Adrenal gland (tissue), 9 donors: ENCODE measurements at regions not wholly inside any gene's neighbourhood (a gene's known extent, or its start where the extent isn't known, plus 50 kb on each side); places are given as distances from the start of the nearest gene placed in this dataset.
"Not testable (repeated sequence)": the region's sequence is repeated elsewhere in the genome, so short reads cannot be mapped to it uniquely, and the experiment has no call there.

Source experiments
- DNase-seq, 7 donors: peaks; one replicate each; pipeline ENCODE4 v3.0.0-alpha.2; 2019 to 2020
- H3K27ac ChIP-seq, 5 donors: fragments of 200-600 bp; sonication (generic) in 4 of 5; 1 replicate in 3 of 5; 2 replicates in 2 of 5; pipeline versions ENCODE4 v1.5.1 to v1.8.0; 2016 to 2020; ENCODE audit warnings: mild to moderate bottlenecking in 1 of 5
- H3K27me3 ChIP-seq: fragments of 200-600 bp; 2 replicates; pipeline ENCODE4 v1.8.0; 2021
- H3K36me3 ChIP-seq, 2 donors: fragments of 200-600 bp; replicated peaks in 1 of 2; 1 replicate in 1 of 2; 2 replicates in 1 of 2; pipeline versions ENCODE4 v1.5.1 to v1.8.0; 2018 to 2022
- H3K4me1 ChIP-seq, 2 donors: fragments of 200-600 bp; replicated peaks in 1 of 2; 1 replicate in 1 of 2; 2 replicates in 1 of 2; pipeline versions ENCODE4 v1.5.1 to v1.8.0; 2018 to 2021
- H3K4me3 ChIP-seq, 4 donors: fragments of 200-600 bp; sonication (generic) in 3 of 4; one replicate each; pipeline ENCODE4 v1.5.1; 2016 to 2018
- H3K9me3 ChIP-seq, 3 donors: fragments of 200-600 bp; sonication (generic) in 1 of 3; replicated peaks in 1 of 3; 1 replicate in 2 of 3; 2 replicates in 1 of 3; pipeline versions ENCODE4 v1.5.1 to v1.8.0; 2016 to 2021
- POLR2A ChIP-seq, 2 donors: fragments of 450-650 bp; IDR thresholded peaks; one replicate each; pipeline ENCODE4 v1.6.1; 2017; ENCODE audit warnings: antibody characterized with exemption in 2 of 2, mild to moderate bottlenecking in 2 of 2, moderate library complexity in 1 of 2
- WGBS, 4 donors: extraction: QIAGEN DNeasy Blood & Tissue Kit in 2 of 4; methylation state at CpG; one replicate each; pipeline versions ENCODE4 v1.1.5 to v1.1.7; 2013 to 2017; 5-methylcytosine and 5-hydroxymethylcytosine counted together
- intact Hi-C, 2 donors: fragments of 100-400 bp; cut with DNase I; formaldehyde crosslinking; loops; one replicate each; pipeline versions ENCODE4 v1.14.1 to v1.15.0; 2022 to 2023
- TF ChIP-seq, protein P1 (sequence below), 6 experiments: fragments of 450-650 bp in 4 of 6; fragments of 200-600 bp in 2 of 6; sonication (generic) in 1 of 6; IDR thresholded peaks; 1 replicate in 5 of 6; 2 replicates in 1 of 6; pipeline versions ENCODE4 v1.5.1 to v1.8.0; 2016 to 2021; ENCODE audit warnings: antibody characterized with exemption in 6 of 6, mild to moderate bottlenecking in 2 of 6, moderate library complexity in 1 of 6
- donor health status: healthy with polysubstance abuse.
- donor health status: Bipolar disorder and iron deficiency.
- donor health status: DM: yes; HTN: yes; CAD: no.
- donor health status: DM: no; HTN: no; CAD: no.
- donor health status: DM: no; HTN: no; CAD: no.

DNA sequence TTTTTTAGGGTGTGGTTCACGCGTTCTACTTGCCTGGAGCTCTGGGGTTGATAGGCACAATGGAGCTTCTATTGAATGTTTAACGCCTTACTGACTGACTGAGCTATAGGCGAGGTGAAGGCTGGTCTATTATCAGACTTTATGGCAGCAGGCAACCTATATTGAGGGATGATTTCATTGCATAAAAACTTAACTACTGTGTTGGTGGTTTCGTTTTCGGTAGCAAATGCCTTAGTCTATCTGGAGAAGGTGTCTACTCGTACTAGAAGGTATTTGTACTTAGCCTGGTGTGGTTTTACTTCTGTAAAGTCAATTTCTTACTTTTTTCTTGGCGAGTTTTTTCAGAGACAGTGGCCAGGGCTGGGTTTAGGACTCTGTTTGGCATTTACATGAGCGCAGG, 162.0 kb upstream of the FRG2C start:
- 82 to 94% (median 86%) methylated on average over 9 of the region's 9 CpGs for WGBS, 4 donors
- H3K36me3 ChIP-seq, DNase-seq, H3K4me3 ChIP-seq, intact Hi-C loops, H3K27ac ChIP-seq, H3K4me1 ChIP-seq, H3K27me3 ChIP-seq, H3K9me3 ChIP-seq: not testable (repeated sequence)

DNA sequence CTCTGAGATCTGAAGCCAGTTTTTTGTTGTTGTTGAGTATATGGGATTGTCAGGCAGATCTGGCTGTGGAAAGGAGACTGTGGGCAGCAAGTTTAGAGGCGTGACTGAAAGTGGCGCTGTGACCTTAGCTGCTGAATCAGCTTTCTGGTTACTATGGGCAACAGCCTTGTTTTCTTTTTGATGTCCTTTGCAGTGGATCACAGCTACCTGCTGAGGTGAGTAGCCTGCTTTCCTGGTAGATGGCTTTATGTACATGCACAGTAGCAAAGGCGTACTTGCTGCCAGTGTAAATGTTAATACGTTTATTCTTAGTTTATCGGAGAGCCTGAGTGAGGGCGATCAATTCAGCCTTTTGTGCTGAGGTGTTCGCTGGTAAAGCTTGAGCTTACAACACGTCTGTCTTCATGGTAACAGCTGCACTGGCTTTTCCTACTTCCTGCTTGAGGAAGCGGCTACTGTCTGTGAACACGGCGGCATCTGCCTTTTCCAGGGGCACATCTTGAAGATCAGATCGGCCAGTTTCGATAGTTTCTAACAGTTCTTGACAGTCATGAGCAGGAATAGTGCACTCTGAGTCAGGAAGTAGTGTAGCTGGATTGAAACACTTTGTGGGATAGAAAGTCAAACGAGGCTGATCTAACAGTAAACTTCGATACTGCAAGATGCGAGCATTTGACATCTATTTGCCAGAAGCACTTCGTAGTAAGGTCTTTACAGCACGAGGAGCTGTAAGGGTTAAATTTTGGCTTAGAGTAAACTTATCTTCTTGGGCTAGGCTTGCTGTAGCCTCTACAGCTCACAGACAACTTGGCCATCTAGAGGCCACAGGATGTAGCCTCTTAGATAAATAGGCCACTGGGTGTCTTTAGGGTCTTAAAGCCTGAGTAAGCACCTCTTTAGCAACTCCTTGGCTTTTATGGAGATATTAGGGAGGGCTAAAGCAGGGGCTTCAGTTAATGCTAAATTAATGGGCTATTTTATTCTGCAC, 161.1 kb upstream of the FRG2C start:
- DNase-seq: peak in 5 of 7 donors; percentile 21 to 53 (median 24)
- H3K27ac ChIP-seq, H3K36me3 ChIP-seq, H3K4me1 ChIP-seq, H3K27me3 ChIP-seq, H3K9me3 ChIP-seq, intact Hi-C loops: not testable (repeated sequence)
- H3K4me3 ChIP-seq: peak overlapping the region in 1 of 4 donors; percentile 21
- 24 to 38% (median 27%) methylated on average over 15 to 18 of the region's 18 CpGs for WGBS, 4 donors
- TF ChIP-seq, protein P1, sequence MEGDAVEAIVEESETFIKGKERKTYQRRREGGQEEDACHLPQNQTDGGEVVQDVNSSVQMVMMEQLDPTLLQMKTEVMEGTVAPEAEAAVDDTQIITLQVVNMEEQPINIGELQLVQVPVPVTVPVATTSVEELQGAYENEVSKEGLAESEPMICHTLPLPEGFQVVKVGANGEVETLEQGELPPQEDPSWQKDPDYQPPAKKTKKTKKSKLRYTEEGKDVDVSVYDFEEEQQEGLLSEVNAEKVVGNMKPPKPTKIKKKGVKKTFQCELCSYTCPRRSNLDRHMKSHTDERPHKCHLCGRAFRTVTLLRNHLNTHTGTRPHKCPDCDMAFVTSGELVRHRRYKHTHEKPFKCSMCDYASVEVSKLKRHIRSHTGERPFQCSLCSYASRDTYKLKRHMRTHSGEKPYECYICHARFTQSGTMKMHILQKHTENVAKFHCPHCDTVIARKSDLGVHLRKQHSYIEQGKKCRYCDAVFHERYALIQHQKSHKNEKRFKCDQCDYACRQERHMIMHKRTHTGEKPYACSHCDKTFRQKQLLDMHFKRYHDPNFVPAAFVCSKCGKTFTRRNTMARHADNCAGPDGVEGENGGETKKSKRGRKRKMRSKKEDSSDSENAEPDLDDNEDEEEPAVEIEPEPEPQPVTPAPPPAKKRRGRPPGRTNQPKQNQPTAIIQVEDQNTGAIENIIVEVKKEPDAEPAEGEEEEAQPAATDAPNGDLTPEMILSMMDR (IDR thresholded peaks at IDR 0.05): peak in 1 of 6 experiments; percentile 21

DNA sequence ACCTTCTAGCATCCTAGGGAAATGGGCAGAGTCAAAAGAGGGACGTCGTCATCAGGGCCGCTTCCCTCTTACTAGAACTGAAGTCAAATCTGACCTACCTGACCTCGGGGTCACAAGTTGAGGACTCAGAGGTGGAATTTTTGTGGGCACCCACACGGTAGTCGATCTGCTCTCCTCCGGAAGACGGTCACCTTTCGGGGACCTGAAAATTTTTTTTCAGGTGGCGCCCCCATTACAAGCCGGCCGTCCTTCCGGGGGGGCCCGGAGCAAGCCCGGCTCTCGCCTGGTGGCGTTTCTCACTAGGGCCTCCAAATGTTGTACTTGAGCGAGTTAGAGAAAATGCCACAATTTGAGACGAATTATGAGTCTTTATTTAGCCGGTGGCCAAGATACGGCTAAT, 157.5 kb upstream of the FRG2C start:
- no peak for DNase-seq

DNA sequence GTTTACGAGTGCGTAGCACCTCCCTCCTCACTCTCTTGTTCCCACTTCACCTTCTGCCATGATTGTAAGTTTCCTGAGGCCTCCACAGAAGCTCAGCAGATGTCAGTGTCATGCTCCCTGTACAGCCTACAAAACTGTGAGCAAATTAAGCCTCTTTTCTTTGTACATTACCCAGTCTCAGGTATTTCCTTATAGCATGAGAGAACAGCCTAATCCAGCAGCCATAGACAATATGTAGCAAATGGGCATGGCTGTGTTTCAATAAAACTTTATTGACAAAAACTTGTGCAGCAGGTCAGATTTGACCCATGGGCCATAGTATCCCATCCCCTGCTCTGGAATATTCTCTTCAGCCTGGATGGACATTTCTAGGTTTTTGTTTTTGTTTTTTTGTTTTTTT, 156.2 kb upstream of the FRG2C start:
- H3K9me3 ChIP-seq, intact Hi-C loops, DNase-seq, H3K4me3 ChIP-seq, H3K4me1 ChIP-seq, H3K27ac ChIP-seq, H3K27me3 ChIP-seq, H3K36me3 ChIP-seq: not testable (repeated sequence)
- WGBS, 4 donors: 92 to 100% (median 95%) methylated on average over 2 of the region's 2 CpGs

More for the DNA sequence above, 157.5 kb upstream of the FRG2C start:
- Histone ChIP-seq H3K9me3 (peaks cover 0 to 9% (median 0%) of the 10 kb centered on the region in 3 donors), H3K27me3 (no peaks in the 10 kb centered on the region), H3K27ac (no peak overlapping the region), H3K4me3 (no peak overlapping the region), H3K4me1 (peaks cover 0 to 6% of the 10 kb centered on the region in 2 donors), H3K36me3 (no peaks in the 10 kb centered on the region)
- intact Hi-C loops: no loop called here
- no peak for TF ChIP-seq POLR2A (IDR thresholded peaks at IDR 0.05)
- TF ChIP-seq, protein P1 (IDR thresholded peaks at IDR 0.05): no peak
- 84 to 90% (median 89%) methylated on average over 21 of the region's 21 CpGs for whole genome bisulfite sequencing, 4 donors

DNA sequence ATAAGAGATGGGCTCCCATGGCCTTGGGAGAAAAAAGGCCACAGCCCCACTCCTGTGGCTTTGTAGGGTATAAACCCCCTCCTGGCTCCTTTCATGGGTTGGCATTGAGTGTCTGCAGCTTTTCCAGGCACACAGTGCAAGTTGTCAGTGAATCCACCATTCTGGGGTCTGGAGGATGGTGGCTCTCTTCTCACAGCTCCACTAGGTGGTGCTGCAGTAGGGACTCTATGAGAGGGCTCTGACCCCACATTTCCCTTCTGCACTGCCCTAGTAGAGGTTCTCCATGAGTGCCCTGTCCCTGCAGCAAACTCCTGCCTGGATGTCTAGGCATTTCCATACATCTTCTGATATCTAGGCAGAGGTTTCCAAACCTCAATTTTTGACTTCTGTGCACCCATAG, 136.5 kb upstream of the FRG2C start:
- intact Hi-C loops, H3K27ac ChIP-seq, H3K36me3 ChIP-seq, H3K9me3 ChIP-seq, H3K4me3 ChIP-seq, H3K4me1 ChIP-seq, DNase-seq, H3K27me3 ChIP-seq: not testable (repeated sequence)

DNA sequence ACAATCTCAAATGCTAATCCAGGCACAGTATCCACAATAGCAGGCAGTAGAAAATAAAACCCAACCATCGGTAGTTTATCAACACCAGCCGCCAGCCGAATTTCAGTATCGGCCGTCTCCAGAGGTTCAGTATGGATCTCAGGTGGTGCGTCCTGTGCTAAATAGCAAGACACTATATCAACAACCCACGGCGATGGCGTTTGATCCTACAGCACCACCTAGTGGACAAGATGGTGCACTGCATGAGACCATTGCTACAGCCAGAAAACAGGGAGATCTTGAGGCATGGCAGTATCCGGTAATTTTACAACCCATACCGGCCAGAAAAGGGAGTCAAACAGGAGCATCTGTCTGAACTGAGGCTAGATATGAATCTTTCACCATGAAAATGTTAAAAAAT, 112.0 kb upstream of the FRG2C start:
- H3K27me3 ChIP-seq, H3K27ac ChIP-seq, H3K4me3 ChIP-seq, H3K4me1 ChIP-seq, intact Hi-C loops, H3K36me3 ChIP-seq, H3K9me3 ChIP-seq: not testable (repeated sequence)
- DNase-seq: peak in 3 of 7 donors; percentile 17 to 74 (median 23)
- 36 to 48% (median 45%) methylated on average over 3 to 11 of the region's 11 CpGs for WGBS, 4 donors
- TF ChIP-seq, protein P1 (IDR thresholded peaks at IDR 0.05): peak in 1 of 6 experiments; percentile 63

DNA sequence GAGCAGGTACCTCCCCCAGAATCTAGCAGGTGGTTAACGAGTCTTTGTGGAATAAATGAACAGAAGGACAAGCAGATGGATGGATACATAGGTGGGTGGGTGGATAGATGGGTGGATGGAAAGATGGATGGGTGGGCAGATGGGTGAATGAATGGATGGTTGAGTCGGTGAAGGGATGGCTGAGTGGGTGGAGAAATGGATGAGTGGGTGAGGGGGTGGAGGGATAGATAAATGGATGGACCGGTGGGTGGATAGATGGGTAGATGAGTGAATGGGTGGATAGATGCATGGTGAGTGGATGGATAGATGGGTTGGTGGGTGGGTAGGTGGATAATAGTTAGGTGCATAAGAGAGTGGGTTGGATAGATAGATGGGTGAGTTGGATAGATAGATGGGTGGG, 99.7 kb upstream of the FRG2C start:
- intact Hi-C loops, H3K36me3 ChIP-seq, H3K4me1 ChIP-seq, H3K9me3 ChIP-seq, H3K27ac ChIP-seq, H3K4me3 ChIP-seq, DNase-seq, H3K27me3 ChIP-seq: not testable (repeated sequence)
- 76 to 86% (median 81%) methylated on average over 3 of the region's 3 CpGs for WGBS, 4 donors

DNA sequence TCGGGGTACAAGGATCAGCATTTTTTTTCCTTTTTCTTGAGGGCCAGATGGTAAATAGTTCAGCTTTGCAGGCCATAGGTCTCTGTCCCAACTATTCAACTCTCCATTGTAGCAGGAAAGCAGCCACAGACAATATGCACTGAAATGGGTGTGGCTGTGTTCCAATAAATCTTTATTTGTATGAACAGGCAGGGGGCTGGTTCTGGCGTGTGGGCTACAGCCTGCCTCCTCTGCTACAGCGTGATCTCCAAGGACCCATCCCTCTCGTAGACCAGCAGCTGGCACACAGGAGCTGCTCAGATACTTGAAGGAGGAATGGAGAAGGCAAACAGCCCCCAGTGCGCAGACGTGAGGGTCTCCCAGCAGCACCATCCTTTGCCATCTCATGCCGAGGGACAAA, 91.8 kb upstream of the FRG2C start:
- DNase-seq, H3K9me3 ChIP-seq, H3K27ac ChIP-seq, intact Hi-C loops, H3K4me1 ChIP-seq, H3K4me3 ChIP-seq, H3K36me3 ChIP-seq, H3K27me3 ChIP-seq: not testable (repeated sequence)
- 66 to 89% (median 70%) methylated on average over 2 to 7 of the region's 7 CpGs for WGBS, 4 donors
